ENCODE measurements at regions not wholly inside any gene's neighbourhood (a gene's known extent, or its start where the extent isn't known, plus 50 kb on each side); places are given as distances from the start of the nearest gene placed in this dataset.

DNA sequence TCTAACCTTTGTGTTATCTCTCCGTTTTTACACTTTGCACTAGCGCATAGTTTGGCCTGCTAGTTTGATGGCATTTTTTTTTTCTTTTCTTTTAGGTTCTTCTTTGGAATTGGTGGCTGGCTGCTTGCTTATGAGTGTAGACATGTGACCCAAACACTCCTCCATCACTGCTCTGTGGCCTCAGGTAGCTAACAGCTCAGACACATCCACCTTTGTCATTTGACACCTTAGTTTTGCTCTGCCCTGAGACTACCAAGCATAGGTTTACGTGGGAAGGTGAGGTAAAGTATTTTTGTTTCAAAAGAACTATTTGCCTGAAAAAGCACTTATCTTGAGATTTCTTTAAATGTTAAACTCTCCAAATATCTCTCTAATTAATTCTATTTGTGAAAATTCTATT is 368.4 kb upstream of the MAP3K7 start:
- TF ChIP-seq YY1 (IDR thresholded peaks at IDR 0.05; ENCODE audit: insufficient read depth, insufficient read length) (no peak), ZNF274 (IDR thresholded peaks at IDR 0.05; ENCODE audit: low read depth, low read length) (no peak)
